C4-2B (cell line): ENCODE measurements at regions not wholly inside any gene's neighbourhood (a gene's known extent, or its start where the extent isn't known, plus 50 kb on each side); places are given as distances from the start of the nearest gene placed in this dataset.

ENCODE experiments used
- H3K27ac ChIP-seq: fragments of 450-650 bp; 2 replicates; pipeline ENCODE4 v1.5.1; 2017
- ZFX ChIP-seq: fragments of 450-650 bp; IDR thresholded peaks from 2 replicates; pipeline ENCODE4 v1.6.1; 2017
- TF ChIP-seq, protein P1 (sequence below): fragments of 450-650 bp; conservative IDR thresholded peaks from 2 replicates; pipeline ENCODE4 v1.5.1; 2017; ENCODE audit warnings: mild to moderate bottlenecking

DNA sequence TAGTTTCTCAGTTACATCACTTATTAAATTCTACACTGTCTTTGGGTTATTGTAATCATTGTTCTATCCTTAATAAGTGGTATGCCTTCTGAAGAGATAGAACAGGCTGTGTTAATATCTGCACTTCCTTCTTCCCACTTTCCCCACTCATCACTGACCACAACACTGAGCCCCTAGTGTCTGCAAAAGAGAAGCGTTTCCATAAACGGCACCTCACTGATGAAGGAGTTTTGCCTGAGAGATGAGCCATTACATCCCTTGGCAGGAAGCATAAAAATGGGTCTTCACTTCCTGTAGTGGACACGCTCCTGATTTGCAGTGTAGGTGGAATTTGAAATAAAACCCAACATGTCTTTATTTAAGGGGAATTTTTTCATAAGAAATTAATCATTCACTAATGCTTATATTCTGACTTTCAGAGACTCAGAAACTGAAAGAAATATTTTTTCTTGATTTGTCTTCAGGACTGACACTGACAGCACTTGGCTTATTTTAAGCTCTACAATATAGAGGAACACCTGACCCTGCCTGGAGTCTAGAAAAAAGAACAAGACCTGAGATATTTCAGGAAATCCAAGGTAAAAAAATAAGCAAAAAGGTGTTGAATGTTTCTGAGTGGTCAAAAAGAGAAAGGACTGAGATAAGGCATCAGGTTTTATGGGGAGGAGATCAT, 275.3 kb downstream of the RAD51AP2 start:
- no peak for TF ChIP-seq ZFX
- TF ChIP-seq, protein P1, sequence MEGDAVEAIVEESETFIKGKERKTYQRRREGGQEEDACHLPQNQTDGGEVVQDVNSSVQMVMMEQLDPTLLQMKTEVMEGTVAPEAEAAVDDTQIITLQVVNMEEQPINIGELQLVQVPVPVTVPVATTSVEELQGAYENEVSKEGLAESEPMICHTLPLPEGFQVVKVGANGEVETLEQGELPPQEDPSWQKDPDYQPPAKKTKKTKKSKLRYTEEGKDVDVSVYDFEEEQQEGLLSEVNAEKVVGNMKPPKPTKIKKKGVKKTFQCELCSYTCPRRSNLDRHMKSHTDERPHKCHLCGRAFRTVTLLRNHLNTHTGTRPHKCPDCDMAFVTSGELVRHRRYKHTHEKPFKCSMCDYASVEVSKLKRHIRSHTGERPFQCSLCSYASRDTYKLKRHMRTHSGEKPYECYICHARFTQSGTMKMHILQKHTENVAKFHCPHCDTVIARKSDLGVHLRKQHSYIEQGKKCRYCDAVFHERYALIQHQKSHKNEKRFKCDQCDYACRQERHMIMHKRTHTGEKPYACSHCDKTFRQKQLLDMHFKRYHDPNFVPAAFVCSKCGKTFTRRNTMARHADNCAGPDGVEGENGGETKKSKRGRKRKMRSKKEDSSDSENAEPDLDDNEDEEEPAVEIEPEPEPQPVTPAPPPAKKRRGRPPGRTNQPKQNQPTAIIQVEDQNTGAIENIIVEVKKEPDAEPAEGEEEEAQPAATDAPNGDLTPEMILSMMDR = no peak
- no peak overlapping the region for H3K27ac ChIP-seq

DNA sequence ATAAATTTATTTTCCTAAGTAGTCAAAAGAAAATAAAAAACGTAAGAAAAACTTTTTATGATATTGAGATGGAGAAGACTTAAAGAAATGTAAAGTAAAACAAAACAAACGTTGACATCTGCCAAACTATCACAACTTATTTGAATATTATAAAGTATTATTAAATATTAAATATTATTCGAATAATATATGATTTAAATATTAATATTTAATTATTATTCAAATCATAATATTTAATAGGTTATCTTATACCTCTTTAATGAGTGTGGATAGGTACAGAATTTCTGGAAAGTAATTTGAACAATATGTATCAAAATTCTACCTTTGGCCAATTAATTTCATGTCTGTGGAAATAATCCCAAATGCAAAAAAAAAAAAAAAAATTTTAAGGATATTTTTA, 278.7 kb downstream of the RAD51AP2 start:
- no peak overlapping the region for H3K27ac ChIP-seq
- TF ChIP-seq, protein P1 = no peak
- no peak for TF ChIP-seq ZFX

DNA sequence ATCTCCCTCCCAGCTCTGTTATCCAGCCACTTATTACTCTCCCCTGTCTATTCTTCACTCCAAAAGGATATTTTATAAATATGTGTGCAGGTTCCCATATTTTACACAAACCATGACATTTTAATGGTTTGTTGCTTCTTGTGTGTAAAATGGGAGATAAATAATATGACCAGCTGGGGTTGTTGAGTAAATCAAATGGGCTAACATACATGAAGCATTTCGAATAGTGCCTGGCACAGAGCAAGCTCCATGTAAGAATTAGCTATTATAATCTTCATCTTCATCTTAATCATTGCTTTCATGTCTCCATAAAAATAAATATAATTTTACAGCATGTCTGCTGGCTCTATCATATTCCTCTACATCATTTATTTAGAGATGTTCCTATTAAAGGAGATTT, 283.1 kb downstream of the RAD51AP2 start:
- H3K27ac ChIP-seq = no peak overlapping the region
- TF ChIP-seq, protein P1 = no peak
- TF ChIP-seq ZFX = no peak

DNA sequence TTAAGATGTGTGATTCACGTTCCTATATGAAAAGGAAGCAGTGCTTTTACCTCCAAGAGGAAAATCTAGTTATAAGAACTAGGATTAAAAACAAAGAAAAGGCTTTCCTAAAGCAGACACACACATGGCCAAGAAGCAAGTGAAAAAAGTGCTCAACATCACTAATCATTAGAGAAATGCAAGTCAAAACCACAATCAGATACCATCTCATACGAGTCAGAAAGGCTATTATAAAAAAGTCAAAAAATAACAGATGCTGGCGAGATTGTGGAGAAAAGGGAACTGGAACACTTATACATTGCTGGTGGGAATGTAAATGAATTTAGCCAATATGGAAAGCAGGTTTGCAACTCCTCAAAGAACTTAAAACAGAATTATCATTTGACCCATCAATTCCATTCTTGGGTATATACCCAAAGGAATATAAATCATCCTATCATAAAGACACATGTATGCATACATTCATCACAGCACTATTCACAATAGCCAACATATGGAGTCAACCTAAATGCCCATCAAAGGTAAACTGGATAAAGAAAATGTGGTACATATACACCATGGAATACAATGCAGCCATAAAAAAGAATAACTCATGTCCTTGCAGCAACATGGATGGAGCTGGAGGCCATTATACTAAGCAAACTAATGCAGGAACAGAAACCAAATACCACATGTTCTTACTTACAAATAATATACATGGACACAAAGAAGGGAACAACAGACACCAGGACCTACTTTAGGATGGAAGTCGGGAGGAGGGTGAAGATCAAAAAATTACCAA, 285.3 kb downstream of the RAD51AP2 start:
- H3K27ac ChIP-seq = no peak overlapping the region
- no peak for TF ChIP-seq ZFX
- TF ChIP-seq, protein P1 = no peak

DNA sequence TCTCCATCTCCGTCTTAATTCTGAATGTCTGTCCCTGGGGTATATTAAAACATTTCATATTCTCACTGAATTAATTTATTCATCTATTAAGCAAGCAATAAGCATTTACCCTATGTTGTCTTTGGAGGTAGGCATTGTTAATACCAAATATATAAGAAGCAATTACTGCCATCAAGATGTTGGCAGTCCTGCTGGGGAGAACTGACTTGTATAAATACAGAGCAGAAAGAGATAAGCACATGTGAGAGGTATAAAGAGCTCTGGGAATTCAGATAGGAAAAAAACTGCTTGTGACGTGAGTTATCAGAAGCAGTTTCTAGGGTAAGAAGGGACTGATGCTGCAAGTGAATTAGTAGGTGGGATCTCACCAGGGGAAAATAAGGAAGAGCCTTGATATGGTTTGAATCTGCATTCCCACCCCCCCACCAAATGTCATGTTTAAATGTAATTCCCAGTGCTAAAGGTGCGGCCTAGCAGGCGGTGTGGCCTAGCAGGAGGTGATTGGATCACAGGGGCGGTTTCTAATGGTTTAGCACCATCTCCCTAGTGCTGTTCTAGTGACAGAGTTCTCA, 286.8 kb downstream of the RAD51AP2 start:
- TF ChIP-seq ZFX = no peak
- TF ChIP-seq, protein P1 = no peak
- no peak overlapping the region for H3K27ac ChIP-seq

DNA sequence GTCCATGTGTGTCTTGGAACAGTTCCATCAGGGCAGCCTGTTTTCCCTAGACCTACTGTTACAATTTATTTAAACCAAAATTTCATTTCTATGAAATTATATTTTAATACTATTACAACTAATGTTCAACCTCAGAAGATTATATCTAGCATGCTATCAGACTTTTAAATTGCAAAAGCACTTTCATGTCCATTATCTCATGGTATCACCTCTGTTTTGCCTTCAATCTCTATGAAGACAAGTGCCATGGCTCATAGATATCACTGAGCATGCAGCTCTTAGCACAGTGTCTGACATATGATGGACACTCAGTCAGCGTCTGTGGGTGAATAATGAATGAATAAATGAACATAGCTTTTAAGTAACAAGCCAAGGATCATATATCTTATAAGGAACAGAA, 288.8 kb downstream of the RAD51AP2 start:
- no peak overlapping the region for H3K27ac ChIP-seq
- TF ChIP-seq, protein P1 = no peak
- no peak for TF ChIP-seq ZFX

DNA sequence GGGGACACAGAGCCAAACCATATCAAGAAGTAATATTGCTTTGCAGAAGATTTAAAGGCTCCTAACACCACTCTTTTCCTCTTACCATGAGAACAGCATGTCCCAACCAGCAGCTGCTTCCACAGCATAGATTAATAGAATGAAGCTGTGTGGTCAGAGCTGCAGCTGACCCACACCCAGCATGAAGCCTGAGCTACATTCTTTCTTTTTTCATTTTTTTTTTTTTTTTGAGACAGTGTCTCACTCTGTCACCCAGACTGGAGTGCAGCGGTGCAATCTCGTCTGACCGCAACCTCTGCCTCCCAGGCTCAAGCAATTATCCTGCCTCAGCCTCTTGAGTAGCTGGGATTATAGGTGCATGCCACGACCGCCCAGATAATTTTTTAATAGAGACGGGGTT, 289.8 kb downstream of the RAD51AP2 start:
- H3K27ac ChIP-seq = no peak overlapping the region
- no peak for TF ChIP-seq ZFX
- TF ChIP-seq, protein P1 = no peak
